CD4-positive, alpha-beta T cell treated with Interleukin-4 for 4 hours (primary cell): ENCODE measurements at regions not wholly inside any gene's neighbourhood (a gene's known extent, or its start where the extent isn't known, plus 50 kb on each side); places are given as distances from the start of the nearest gene placed in this dataset.

Source experiments
- DNase-seq: peaks from one replicate; pipeline ENCODE4 v3.0.0-alpha.2; 2020

GRCh38 chr20:56932575-56933330 is 303.6 kb downstream of the TFAP2C start:
- DNase-seq = no peak

- no peak for DNase-seq
Measured at GRCh38 chr20:56933331-56933698, 304.2 kb downstream of the TFAP2C start.

GRCh38 chr20:56934888-56935287 is 305.8 kb downstream of the TFAP2C start:
- DNase-seq = no peak

- DNase-seq = no peak
Measured at GRCh38 chr20:56940466-56940865, 311.4 kb downstream of the TFAP2C start.

GRCh38 chr20:56941101-56941686 is 312.1 kb downstream of the TFAP2C start:
- no peak for DNase-seq

GRCh38 chr20:56943946-56944945 is 315.1 kb downstream of the TFAP2C start:
- no peak for DNase-seq

- no peak for DNase-seq
Measured at GRCh38 chr20:56945057-56945456, 316.0 kb downstream of the TFAP2C start.

- no peak for DNase-seq
Measured at GRCh38 chr20:56945901-56946300, 316.8 kb downstream of the TFAP2C start.

GRCh38 chr20:56949318-56949717 is 317.1 kb downstream of the BMP7 start:
- no peak for DNase-seq

GRCh38 chr20:56952258-56953047 is 314.0 kb downstream of the BMP7 start:
- no peak for DNase-seq

GRCh38 chr20:56953048-56953586 is 313.3 kb downstream of the BMP7 start:
- no peak for DNase-seq

- no peak for DNase-seq
Measured at GRCh38 chr20:56954797-56955196, 311.6 kb downstream of the BMP7 start.

GRCh38 chr20:56955680-56956079 is 310.8 kb downstream of the BMP7 start:
- DNase-seq = no peak

- no peak for DNase-seq
Measured at GRCh38 chr20:56956534-56956933, 309.9 kb downstream of the BMP7 start.

GRCh38 chr20:56957737-56958553 is 308.5 kb downstream of the BMP7 start:
- DNase-seq = no peak

- DNase-seq = no peak
Measured at GRCh38 chr20:56964901-56965300, 301.5 kb downstream of the BMP7 start.

GRCh38 chr20:56967916-56968315 is 298.5 kb downstream of the BMP7 start:
- DNase-seq = no peak

- DNase-seq = no peak
Measured at GRCh38 chr20:56968376-56969048, 297.9 kb downstream of the BMP7 start.

GRCh38 chr20:56974499-56975250 is 291.8 kb downstream of the BMP7 start:
- DNase-seq = no peak

GRCh38 chr20:56975838-56976237 is 290.6 kb downstream of the BMP7 start:
- no peak for DNase-seq
